GM21381 (cell line): ENCODE measurements at regions not wholly inside any gene's neighbourhood (a gene's known extent, or its start where the extent isn't known, plus 50 kb on each side); places are given as distances from the start of the nearest gene placed in this dataset.

ENCODE experiments used
- ATAC-seq: cut with Tn5 transposase; IDR thresholded peaks from one replicate; pipeline ENCODE4 v1.9.1; 2021; ENCODE audit warnings: mild to moderate bottlenecking, moderate library complexity; ENCODE audit not compliant: unreplicated experiment

DNA sequence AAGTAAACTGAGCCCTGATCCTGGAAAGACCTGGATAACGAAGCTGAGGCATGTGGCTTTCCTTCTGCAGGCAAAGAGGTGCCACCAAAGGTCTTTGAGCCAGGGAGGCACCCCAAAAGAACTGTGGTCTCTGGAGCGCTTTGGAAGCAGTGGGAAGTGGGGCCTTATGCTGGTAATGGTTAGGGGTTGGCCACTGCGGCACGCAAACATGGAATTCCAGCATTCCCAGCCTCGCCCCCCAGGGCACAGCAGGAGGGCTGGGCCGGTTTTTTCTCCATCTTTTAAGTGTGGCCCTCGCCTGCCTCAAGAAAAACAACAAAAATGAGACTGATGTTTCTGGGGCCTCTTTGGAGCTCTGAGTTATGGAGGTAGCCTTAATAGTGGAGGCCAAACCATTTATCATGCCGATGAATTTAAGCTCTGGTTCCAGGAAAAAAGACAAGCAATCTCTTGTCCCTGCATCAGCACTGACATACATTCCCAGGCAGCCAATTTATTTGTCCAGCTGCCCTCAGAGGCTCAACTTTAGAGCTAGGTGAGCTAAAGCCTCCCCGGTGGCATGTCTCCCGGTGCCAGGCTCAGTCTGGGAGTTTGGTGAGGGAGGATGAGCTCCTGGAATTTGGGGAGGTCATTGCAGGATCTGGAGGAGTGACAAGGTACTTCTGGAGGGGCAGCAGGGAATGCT lies 109.0 kb downstream of the TLE3 start:
- no peak for ATAC-seq

DNA sequence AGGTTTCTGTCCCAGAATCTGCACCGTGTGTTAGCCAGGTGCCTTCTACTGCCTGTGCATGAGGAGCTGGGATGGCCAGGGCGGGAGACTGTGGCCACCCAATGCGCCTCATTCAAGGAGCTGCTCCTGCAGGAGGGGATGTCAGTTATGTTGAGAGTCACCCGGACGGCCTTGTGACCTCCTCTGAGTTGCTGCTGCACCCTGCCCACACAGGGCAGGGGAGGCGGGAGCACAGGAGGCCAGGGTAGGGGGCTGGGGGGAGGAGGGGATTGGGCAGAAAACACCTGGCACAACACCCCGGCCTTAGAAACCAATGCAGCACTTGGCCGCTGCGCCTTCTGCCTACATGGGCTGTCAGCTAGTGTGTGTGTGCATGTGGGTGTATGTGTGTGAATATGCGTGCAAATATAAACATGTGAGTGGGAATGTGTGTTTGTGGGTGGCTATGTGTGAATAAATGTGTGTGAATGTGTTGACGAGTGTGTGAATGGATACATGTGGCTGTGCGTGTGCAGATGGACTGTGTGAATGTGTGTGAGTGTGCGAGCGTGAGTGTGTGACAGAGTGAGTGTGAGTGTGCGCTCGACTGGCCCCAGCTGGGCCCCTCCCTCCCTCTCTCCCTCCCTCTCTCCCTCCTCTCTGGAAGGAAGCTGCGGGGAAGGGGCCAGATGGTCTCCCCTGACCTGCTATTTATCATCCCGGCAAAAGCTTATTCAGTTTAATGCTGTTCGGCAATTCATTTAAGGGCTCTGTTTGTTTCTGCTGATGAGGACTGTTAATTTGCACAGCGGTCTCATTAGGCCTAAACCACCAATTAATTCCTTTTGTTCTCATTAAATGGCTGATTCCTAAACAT lies 106.9 kb downstream of the TLE3 start:
- ATAC-seq: no peak

DNA sequence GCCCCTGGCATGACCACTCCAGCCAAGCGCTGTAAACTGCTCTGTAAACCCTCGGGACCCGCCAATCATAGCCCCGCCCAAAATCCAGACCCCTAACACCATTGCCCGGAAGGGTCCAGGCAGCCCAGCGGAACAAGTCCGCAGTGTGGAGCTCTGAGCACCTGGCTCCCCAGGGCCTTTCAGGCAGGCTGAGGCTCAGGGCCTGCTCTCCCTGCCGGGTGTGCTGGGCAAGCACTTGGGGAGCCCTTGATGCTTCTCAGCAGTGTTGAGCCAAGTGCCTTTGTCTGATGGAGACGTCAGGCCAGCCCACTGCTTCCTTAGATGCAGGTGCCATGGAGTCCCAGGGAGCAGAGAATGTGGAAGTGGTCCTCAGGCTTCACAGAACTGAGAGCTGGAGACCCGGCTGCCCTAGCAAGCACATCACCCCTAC lies 106.2 kb downstream of the TLE3 start:
- no peak for ATAC-seq

DNA sequence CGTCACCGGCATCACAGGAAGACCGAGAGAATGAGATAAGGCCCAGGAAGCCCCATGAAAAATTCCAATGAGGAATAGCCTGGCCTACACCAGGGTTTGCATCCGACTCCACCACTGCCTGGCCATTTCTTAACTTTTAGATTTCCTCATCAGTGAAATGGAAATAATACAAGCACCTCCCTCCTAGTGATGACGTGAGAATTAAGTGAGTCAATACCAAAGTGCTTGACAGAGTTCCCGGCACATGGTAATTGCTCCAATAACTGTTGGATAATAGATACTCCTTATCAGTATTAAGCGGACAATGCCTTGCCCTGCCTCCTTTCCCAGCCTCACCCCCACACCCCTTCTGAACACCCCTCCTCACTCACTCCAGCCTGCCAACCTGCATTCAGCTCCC lies 105.4 kb downstream of the TLE3 start:
- ATAC-seq: no peak

DNA sequence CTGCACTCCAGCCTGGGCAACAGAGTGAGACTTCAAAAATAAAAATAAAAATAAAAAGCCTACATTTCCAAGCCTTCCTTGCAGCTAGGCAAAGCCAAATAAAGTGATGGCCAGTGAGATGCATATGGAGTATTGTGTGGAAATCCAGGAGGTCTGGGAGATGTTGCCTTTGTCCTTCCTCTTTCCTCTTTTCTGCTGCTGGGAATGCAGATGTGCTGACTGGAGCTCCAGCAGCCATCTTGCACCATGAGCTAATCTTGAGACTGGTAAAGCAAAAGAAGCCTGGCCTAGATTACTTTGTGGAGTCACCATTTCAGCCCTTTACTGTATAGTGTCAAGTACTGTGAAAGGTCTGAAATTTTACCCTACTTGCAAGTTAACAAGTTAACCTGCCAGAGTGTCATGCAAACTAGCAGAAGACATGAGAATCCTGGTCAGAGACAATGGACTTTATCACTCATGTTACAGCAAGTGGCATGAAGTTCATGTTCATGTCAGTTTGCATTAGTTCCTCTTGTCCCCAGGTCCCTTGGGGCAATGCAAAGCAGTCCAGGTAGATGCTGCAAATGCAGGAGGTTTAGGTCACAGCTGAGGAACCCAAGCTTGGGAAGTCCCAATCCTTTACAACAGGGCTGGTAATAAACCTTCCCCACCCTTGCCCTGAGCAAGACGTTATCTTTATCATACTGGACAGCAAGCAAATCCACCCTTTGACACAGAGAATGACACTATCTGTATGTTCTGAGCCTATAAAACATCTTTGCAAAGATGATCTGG lies 103.1 kb downstream of the TLE3 start:
- ATAC-seq: no peak

DNA sequence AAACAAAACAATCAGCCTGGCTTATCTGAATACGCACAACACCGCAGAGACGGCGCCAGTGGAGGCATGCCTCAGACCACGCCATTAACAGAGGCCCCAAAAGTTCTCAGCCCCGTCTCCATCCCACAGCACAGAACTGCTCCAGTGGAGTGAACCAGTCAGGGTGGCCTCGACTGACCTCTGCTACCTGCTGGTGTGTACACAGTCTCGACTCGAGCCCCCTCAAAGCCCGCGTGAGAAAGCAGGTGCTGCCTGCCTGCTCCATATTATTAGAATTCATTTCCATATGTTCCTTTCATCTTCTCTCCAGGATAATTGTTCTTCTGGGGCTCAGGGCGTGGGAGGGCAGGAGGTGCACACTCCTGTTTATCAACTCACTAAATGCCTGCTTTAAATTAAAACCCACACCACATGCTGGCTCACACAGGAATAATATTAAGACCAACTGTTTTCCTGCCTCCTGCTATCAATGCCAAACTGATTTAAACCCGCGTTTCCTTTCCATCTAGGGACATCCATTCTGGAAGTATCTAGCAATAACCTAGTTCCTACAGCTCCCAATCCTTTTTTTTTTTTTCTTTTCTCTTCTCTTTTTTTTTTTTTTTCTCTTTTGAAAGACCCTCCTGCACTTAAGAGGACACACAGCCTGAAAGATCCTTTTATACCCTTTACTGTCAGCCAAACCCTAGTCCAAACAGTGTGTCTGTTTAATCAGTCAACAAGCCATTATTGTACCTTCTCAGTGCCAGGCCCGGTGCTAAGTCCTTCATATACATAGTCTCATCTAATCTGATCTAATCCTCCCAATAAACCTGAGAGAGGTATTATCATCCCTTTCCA lies 101.2 kb downstream of the TLE3 start:
- ATAC-seq: no peak

DNA sequence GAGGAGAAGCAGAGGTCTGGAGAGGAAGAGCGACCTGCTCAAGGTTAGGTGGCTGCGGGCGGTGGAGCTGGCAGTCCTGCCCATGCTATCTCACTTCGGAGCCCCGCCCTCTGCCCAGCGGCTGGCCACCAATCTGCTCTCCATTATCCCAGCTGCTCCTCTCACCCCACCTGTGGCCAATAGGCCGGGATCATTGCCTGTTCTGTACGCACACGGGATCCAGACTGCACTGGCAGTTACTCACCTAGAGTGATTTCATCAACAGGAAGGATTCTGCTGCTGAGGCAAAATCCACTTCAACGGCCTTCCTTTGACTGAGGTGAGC lies 100.6 kb downstream of the TLE3 start:
- ATAC-seq: no peak
